H1 (cell line): ENCODE measurements at regions not wholly inside any gene's neighbourhood (a gene's known extent, or its start where the extent isn't known, plus 50 kb on each side); places are given as distances from the start of the nearest gene placed in this dataset.

Source experiments
- BCL11A ChIP-seq, 2 experiments: IDR thresholded peaks; one replicate each; pipeline ENCODE4 v1.6.1; 2011; ENCODE audit warnings: low read depth in 2 of 2, low read length in 2 of 2, mild to moderate bottlenecking in 2 of 2
- CEBPB ChIP-seq: IDR thresholded peaks from 2 replicates; pipeline ENCODE4 v1.6.1; 2012; ENCODE audit warnings: low read depth, low read length
- HDAC6 ChIP-seq: IDR thresholded peaks from one replicate; pipeline ENCODE4 v1.7.1; 2012; ENCODE audit warnings: low read depth, mild to moderate bottlenecking, inconsistent platforms, low read length, moderate library complexity
- NANOG ChIP-seq: IDR thresholded peaks from 2 replicates; pipeline ENCODE4 v1.6.1; 2011; ENCODE audit warnings: low read length, low read depth, mild to moderate bottlenecking, inconsistent platforms; ENCODE audit not compliant: insufficient read depth, poor library complexity, severe bottlenecking
- NRF1 ChIP-seq: IDR thresholded peaks from 2 replicates; pipeline ENCODE4 v1.6.1; 2011; ENCODE audit warnings: mild to moderate bottlenecking, low read depth, low read length, improper control_type of control experiment
- POLR2A ChIP-seq, 2 experiments: IDR thresholded peaks; 1 replicate in 1 of 2; 2 replicates in 1 of 2; pipeline ENCODE4 v1.6.1; 2011; ENCODE audit warnings: low read depth in 2 of 2, low read length in 2 of 2, mild to moderate bottlenecking in 2 of 2; ENCODE audit errors: control extremely low read depth in 1 of 2
- POLR2AphosphoS5 ChIP-seq: IDR thresholded peaks from 2 replicates; pipeline ENCODE4 v1.6.1; 2011; ENCODE audit warnings: low read depth, low read length
- RBBP5 ChIP-seq: IDR thresholded peaks from 2 replicates; pipeline ENCODE4 v1.7.1; 2012; ENCODE audit warnings: low read depth, mild to moderate bottlenecking, inconsistent platforms, low read length, moderate library complexity, borderline replicate concordance
- SIN3A ChIP-seq, 2 experiments: IDR thresholded peaks in 1 of 2; conservative IDR thresholded peaks in 1 of 2; 2 replicates each; pipeline ENCODE4 v1.6.1; 2011 to 2012; ENCODE audit warnings: low read length in 2 of 2, improper control_type of control experiment in 1 of 2, low read depth in 1 of 2, mild to moderate bottlenecking in 1 of 2
- SIRT6 ChIP-seq: IDR thresholded peaks from one replicate; pipeline ENCODE4 v1.7.1; 2012; ENCODE audit warnings: low read length, inconsistent platforms
- TAF7 ChIP-seq: optimal IDR thresholded peaks from 2 replicates; pipeline ENCODE3; 2011; ENCODE audit warnings: low read depth, mild to moderate bottlenecking, inconsistent platforms, low read length, moderate library complexity, borderline replicate concordance

- TF ChIP-seq NRF1 (no peak), BCL11A (IDR thresholded peaks at IDR 0.05; ENCODE audit: low read depth in 2 of 2, low read length in 2 of 2) (no peak), SIRT6 (no peak), POLR2A (IDR thresholded peaks at IDR 0.05; ENCODE audit: control extremely low read depth in 1 of 2, low read depth in 2 of 2, low read length in 2 of 2) (no peak), RBBP5 (no peak), TAF7 (no peak), NANOG (no peak), HDAC6 (no peak), CEBPB (no peak), SIN3A (conservative IDR thresholded peaks at IDR 0.05 in 1 of 2, IDR thresholded peaks at IDR 0.05 in 1 of 2; ENCODE audit: low read depth in 1 of 2, low read length in 2 of 2) (no peak), POLR2AphosphoS5 (no peak)
- TF ChIP-seq, all 59 proteins: peak for 0
Observed at GRCh38 chr6:112504621-112505020, 157.5 kb downstream of the RFPL4B start (continued).
